CD4-positive, alpha-beta T cell treated with Interleukin-1 beta for 1 hour (primary cell): ENCODE measurements at regions not wholly inside any gene's neighbourhood (a gene's known extent, or its start where the extent isn't known, plus 50 kb on each side); places are given as distances from the start of the nearest gene placed in this dataset.

Experiments used
- DNase-seq, 2 donors: peaks; one replicate each; pipeline ENCODE4 v3.0.0-alpha.2; 2020 to 2022

- DNase-seq: no peak
Observed at GRCh38 chr17:34203018-34203638, 52.0 kb upstream of the CCL2 start.

DNA sequence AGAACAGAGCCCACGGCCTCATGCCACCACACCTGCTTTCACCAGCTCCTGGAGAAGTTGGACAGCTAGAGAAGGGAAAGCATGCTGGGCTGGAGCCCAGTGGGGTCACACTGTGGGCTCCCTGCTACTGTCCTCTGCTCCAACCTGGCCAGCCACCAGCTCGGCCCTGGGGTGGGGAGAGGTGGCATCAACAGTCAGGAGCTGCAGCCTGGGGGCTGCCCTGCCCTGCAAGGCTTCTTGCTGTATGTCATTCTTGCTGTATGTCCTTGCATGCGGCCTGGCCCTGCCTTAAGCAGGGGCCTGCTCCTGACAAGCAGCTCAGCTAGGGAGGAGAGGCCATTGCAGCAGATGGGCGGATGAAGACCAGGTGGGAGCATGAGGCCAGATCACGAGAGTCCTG is 50.7 kb upstream of the CCL2 start:
- no peak for DNase-seq
